Urothelium cell line (cell line): ENCODE measurements at regions not wholly inside any gene's neighbourhood (a gene's known extent, or its start where the extent isn't known, plus 50 kb on each side); places are given as distances from the start of the nearest gene placed in this dataset.

Experiments
- DNase-seq: peaks from one replicate; pipeline ENCODE4 v3.0.0; 2011; ENCODE audit warnings: low spot score, mixed read lengths
- FAIRE-seq: peaks from 2 replicates; lab custom pipeline; 2011; peaks lifted over from hg19 to GRCh38; lab: Jason Lieb, UNC

DNA sequence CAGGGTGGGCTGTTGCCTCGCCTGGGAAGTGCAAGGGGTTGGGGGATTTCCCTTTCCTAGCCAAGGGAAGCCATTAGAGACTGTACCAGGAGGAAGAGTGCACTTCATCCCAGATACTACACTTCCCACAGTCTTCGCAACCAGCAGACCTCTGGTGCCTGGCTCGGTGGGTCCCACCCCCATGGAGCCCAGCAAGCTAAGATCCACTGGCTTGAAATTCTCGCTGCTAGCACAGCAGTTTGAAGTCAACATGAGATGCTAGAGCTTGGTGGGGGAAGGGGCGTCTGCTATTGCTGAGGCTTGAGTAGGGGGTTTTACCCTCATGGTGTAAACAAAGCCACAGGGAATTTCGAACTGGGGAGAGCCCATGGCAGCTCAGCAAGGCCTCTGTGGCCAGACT is 586.4 kb downstream of the HTR1A start:
- FAIRE-seq (no peak), DNase-seq (no peak)

- FAIRE-seq (no peak), DNase-seq (no peak)
These were observed 588.2 kb downstream of the HTR1A start for GRCh38 chr5:63374085-63374484.

GRCh38 chr5:63351164-63351563 is 611.1 kb downstream of the HTR1A start:
- no peak for DNase-seq
- no peak for FAIRE-seq

- no peak for FAIRE-seq
- DNase-seq, result no peak
These were observed 615.8 kb downstream of the HTR1A start for GRCh38 chr5:63346451-63346850.

- FAIRE-seq (no peak), DNase-seq (no peak)
These were observed 620.8 kb downstream of the HTR1A start for GRCh38 chr5:63341442-63341841.

GRCh38 chr5:63323926-63324325 is 638.3 kb downstream of the HTR1A start:
- FAIRE-seq (no peak), DNase-seq (no peak)

- DNase-seq (no peak), FAIRE-seq (no peak)
These were observed 647.7 kb downstream of the HTR1A start for GRCh38 chr5:63314551-63314950.

DNA sequence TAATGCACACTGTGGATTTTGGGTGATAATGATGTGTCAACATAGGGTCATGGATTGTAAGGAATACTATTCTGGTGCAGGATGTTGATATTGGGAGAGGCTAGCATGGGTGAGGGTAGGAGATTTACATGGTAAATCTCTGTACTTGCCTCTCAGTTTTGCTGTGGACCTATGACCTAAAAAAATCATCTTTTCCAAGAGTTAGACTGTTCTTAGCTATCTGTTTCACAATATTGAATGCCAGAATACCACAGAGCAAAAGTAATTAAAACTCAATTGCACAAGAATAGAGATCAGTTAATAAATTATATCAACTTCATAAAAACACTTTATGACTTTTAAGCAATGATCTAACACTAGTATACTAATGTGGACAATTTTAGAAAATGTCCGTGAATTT is 651.6 kb downstream of the HTR1A start:
- DNase-seq (no peak), FAIRE-seq (peak; percentile 9)

- FAIRE-seq, result no peak
- no peak for DNase-seq
These were observed 655.3 kb downstream of the HTR1A start for GRCh38 chr5:63306909-63307308.

- no peak for FAIRE-seq
These were observed 668.9 kb downstream of the HTR1A start for GRCh38 chr5:63293317-63293716.

DNA sequence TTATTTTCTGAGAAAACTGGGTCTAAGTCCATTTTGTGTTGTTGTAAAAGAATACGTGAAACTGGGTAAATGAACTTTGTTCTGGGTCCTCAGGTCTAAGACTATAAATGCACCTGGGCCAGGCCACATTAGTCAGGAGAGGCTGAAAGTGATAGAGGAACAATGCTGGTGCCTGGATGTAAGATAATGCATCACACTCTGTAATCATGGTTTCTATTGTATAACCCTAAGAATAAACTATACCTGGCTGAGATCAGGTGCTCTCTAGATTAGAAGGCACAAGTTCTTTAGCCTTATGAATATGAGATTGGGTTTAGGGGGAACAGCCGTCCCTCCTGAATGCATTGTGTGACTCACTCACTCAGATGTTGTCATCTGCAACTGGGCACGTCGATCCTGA is 675.5 kb downstream of the HTR1A start:
- DNase-seq (no peak), FAIRE-seq (no peak)

More at GRCh38 chr5:63293317-63293716, 668.9 kb downstream of the HTR1A start:
- DNase-seq, result no peak

DNA sequence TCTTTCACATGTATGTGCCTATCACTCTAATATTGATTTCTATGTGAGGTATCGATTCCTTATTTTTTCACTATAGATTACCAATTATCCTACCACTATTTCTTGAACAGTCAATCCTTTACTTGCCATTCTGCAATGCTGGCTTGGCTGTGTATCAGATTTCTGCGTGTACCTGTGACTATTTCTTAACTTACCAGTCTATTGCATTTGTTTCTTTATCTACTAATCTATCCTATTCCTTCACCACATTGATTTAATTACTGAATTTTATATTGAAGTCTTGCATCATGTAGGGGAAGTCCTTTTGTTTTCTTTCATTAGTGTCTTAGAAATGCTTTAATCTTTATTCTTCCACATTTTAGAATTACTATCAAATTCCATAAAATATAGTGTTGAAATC is 684.8 kb downstream of the LRRC70 start:
- no peak for FAIRE-seq
- DNase-seq, result no peak

GRCh38 chr5:63262185-63262981 is 683.8 kb downstream of the LRRC70 start:
- DNase-seq (peak; percentile 19), FAIRE-seq (no peak)

DNA sequence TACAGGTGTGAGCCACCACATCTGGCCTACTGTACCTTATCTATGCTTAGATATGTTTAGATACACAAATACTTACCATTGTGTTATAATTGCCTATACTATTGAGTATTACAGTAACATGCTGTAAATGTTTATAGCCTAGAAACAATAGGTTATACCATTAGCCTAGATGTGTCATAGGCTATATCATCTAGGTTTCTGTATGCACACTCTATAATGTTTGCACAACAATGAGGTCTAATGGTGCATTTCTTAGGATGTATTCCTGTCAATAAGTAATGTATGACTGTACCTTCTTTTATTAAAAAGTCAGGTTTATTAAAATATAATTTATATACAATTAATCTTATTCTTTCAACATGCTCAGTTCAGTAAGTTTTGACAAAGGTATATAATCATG is 683.1 kb downstream of the LRRC70 start:
- FAIRE-seq (no peak), DNase-seq (no peak)

GRCh38 chr5:63255594-63255993 is 677.0 kb downstream of the LRRC70 start:
- no peak for FAIRE-seq
- DNase-seq, result no peak

GRCh38 chr5:63250939-63251338 is 672.3 kb downstream of the LRRC70 start:
- FAIRE-seq, result no peak
- DNase-seq, result no peak

DNA sequence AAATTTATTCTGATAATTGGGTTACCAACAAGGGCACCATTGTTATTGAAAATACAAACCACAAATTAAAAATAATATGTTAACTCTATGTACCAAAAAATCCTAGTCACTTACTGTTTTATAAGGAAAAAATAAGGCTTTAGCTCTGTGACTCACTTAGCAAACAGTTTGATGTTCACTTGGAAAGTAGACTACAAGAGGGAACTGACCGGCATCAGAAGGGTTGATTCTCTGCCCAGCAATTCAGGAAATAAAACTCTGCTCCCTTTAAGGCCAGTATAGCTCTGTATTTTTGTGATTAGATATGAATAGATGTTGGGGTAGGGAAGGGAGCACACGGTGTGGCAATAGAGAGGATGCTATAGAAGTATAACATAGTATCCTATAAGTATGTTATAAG is 671.3 kb downstream of the LRRC70 start:
- no peak for FAIRE-seq

GRCh38 chr5:63247651-63248050 is 669.0 kb downstream of the LRRC70 start:
- FAIRE-seq, result no peak
- DNase-seq, result no peak

More for the DNA sequence above, 671.3 kb downstream of the LRRC70 start:
- DNase-seq, result no peak

- DNase-seq (no peak), FAIRE-seq (no peak)
These were observed 666.7 kb downstream of the LRRC70 start for GRCh38 chr5:63245271-63245670.

- DNase-seq (no peak), FAIRE-seq (no peak)
These were observed 661.6 kb downstream of the LRRC70 start for GRCh38 chr5:63240063-63240755.

- DNase-seq (no peak), FAIRE-seq (no peak)
These were observed 655.3 kb downstream of the LRRC70 start for GRCh38 chr5:63233911-63234310.

- FAIRE-seq, result no peak
These were observed 654.7 kb downstream of the LRRC70 start for GRCh38 chr5:63233361-63233760.

More at GRCh38 chr5:63233361-63233760, 654.7 kb downstream of the LRRC70 start:
- DNase-seq, result no peak
